WTC11 (cell line): ENCODE measurements at regions not wholly inside any gene's neighbourhood (a gene's known extent, or its start where the extent isn't known, plus 50 kb on each side); places are given as distances from the start of the nearest gene placed in this dataset.

Experiments
- ATAC-seq: fragments of 200-7000 bp; cut with Tn5 transposase; 2 replicates; pipeline ENCODE4 v1.10.0; 2021; ENCODE audit warnings: mild to moderate bottlenecking, moderate library complexity
- CTCF ChIA-PET: fragments of 300-600 bp; sonication (Branson Sonifier 250); formaldehyde crosslinking; loops from one replicate; lab custom pipeline; 2021; ENCODE audit warnings: antibody characterized with exemption; lab: Charles Lee
- POLR2A ChIA-PET: fragments of 350-600 bp; sonication (Branson Sonifier 250); formaldehyde crosslinking; loops from one replicate; lab custom pipeline; 2021; ENCODE audit warnings: antibody characterized with exemption; lab: Charles Lee
- DNase-seq: peaks from one replicate; pipeline ENCODE4 v3.0.0; 2021; ENCODE audit warnings: low spot score
- H3K27ac Mint-ChIP-seq: 2 replicates; pipeline ENCODE4 v1.8.0; 2021; ENCODE audit warnings: mixed read lengths
- H3K27me3 Mint-ChIP-seq: 2 replicates; pipeline ENCODE4 v1.8.0; 2021; ENCODE audit warnings: low read depth, mild to moderate bottlenecking, moderate library complexity, mixed read lengths
- H3K36me3 Mint-ChIP-seq: 2 replicates; pipeline ENCODE4 v1.8.0; 2021; ENCODE audit warnings: mixed read lengths
- H3K4me1 Mint-ChIP-seq: 2 replicates; pipeline ENCODE4 v1.8.0; 2022; ENCODE audit warnings: mixed read lengths
- H3K4me3 Mint-ChIP-seq: 2 replicates; pipeline ENCODE4 v1.8.0; 2021; ENCODE audit warnings: mild to moderate bottlenecking, moderate library complexity, mixed read lengths
- H3K9me3 Mint-ChIP-seq: 2 replicates; pipeline ENCODE4 v1.8.0; 2021; ENCODE audit warnings: mixed read lengths
- ERG ChIP-seq: fragments of 250-450 bp; sonication (Bioruptor Pico); IDR thresholded peaks from 2 replicates; pipeline ENCODE4 v1.8.0; 2021; ENCODE audit warnings: mild to moderate bottlenecking
- FOXP1 ChIP-seq: sonication (generic); formaldehyde crosslinking; IDR thresholded peaks from 2 replicates; pipeline ENCODE4 v1.8.0; 2022; ENCODE audit warnings: missing genetic modification reagents, mild to moderate bottlenecking, moderate library complexity, borderline replicate concordance
- PRRX2 ChIP-seq: fragments of 250-450 bp; sonication (Bioruptor Pico); IDR thresholded peaks from 2 replicates; pipeline ENCODE4 v1.8.0; 2021; ENCODE audit warnings: mild to moderate bottlenecking
- SOX15 ChIP-seq: fragments of 250-450 bp; sonication (Bioruptor Pico); IDR thresholded peaks from 2 replicates; pipeline ENCODE4 v1.9.0; 2021; ENCODE audit warnings: mild to moderate bottlenecking
- ZBTB43 ChIP-seq: sonication (generic); formaldehyde crosslinking; IDR thresholded peaks from 2 replicates; pipeline ENCODE4 v1.8.1; 2023; ENCODE audit warnings: mild to moderate bottlenecking, missing genetic modification reagents
- ZNF219 ChIP-seq: sonication (generic); formaldehyde crosslinking; IDR thresholded peaks from 2 replicates; pipeline ENCODE4 v1.8.0; 2023; ENCODE audit warnings: missing genetic modification reagents, mild to moderate bottlenecking, borderline replicate concordance
- ZNF396 ChIP-seq: fragments of 250-450 bp; sonication (Bioruptor Pico); IDR thresholded peaks from 2 replicates; pipeline ENCODE4 v1.8.0; 2021; ENCODE audit warnings: mild to moderate bottlenecking, moderate library complexity, borderline replicate concordance
- ZNF532 ChIP-seq: fragments of 250-450 bp; sonication (Bioruptor Pico); IDR thresholded peaks from 2 replicates; pipeline ENCODE4 v1.9.0; 2021; ENCODE audit warnings: mild to moderate bottlenecking, borderline replicate concordance
- ZSCAN18 ChIP-seq: fragments of 250-450 bp; sonication (Bioruptor Pico); IDR thresholded peaks from 2 replicates; pipeline ENCODE4 v2.1.2; 2022; ENCODE audit warnings: mild to moderate bottlenecking, moderate library complexity
- TF ChIP-seq, protein P1 (sequence below): sonication (generic); formaldehyde crosslinking; IDR thresholded peaks from 2 replicates; pipeline ENCODE4 v1.8.0; 2022; ENCODE audit warnings: mild to moderate bottlenecking, missing genetic modification reagents
- TF ChIP-seq, protein P2 (sequence below): sonication (generic); formaldehyde crosslinking; IDR thresholded peaks from 2 replicates; pipeline ENCODE4 v1.8.1; 2023; ENCODE audit warnings: mild to moderate bottlenecking, missing genetic modification reagents, moderate library complexity
- TF ChIP-seq, protein P3 (sequence below): sonication (generic); formaldehyde crosslinking; IDR thresholded peaks from 2 replicates; pipeline ENCODE4 v1.8.1; 2023; ENCODE audit warnings: mild to moderate bottlenecking, moderate library complexity, missing genetic modification reagents
- TF ChIP-seq, protein P4 (sequence below): sonication (generic); formaldehyde crosslinking; IDR thresholded peaks from 2 replicates; pipeline ENCODE4 v1.8.0; 2022; ENCODE audit warnings: missing genetic modification reagents

GRCh38 chr3:68676136-68676535 lies 256.2 kb downstream of the TAFA4 start:
- no peaks in the 10 kb centered on the region for H3K4me1 Mint-ChIP-seq
- H3K4me3 Mint-ChIP-seq: no peak overlapping the region
- no peaks in the 10 kb centered on the region for H3K9me3 Mint-ChIP-seq
- ATAC-seq (no peak), DNase-seq (no peak)
- POLR2A ChIA-PET: no interaction called here
- H3K27me3 Mint-ChIP-seq: no peaks in the 10 kb centered on the region
- no peak overlapping the region for H3K27ac Mint-ChIP-seq
- no peak for TF ChIP-seq ZSCAN18 (CRISPR knock-in tag)
- TF ChIP-seq ZBTB43: no peak
- TF ChIP-seq, protein P1, sequence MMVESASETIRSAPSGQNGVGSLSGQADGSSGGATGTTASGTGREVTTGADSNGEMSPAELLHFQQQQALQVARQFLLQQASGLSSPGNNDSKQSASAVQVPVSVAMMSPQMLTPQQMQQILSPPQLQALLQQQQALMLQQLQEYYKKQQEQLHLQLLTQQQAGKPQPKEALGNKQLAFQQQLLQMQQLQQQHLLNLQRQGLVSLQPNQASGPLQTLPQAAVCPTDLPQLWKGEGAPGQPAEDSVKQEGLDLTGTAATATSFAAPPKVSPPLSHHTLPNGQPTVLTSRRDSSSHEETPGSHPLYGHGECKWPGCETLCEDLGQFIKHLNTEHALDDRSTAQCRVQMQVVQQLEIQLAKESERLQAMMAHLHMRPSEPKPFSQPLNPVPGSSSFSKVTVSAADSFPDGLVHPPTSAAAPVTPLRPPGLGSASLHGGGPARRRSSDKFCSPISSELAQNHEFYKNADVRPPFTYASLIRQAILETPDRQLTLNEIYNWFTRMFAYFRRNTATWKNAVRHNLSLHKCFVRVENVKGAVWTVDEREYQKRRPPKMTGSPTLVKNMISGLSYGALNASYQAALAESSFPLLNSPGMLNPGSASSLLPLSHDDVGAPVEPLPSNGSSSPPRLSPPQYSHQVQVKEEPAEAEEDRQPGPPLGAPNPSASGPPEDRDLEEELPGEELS (CRISPR knock-in tag): no peak
- TF ChIP-seq ERG (CRISPR knock-in tag): no peak
- no peak for TF ChIP-seq PRRX2 (CRISPR knock-in tag)
- no peak for TF ChIP-seq FOXP1
- TF ChIP-seq ZNF219 (CRISPR knock-in tag): no peak
- TF ChIP-seq, protein P2, sequence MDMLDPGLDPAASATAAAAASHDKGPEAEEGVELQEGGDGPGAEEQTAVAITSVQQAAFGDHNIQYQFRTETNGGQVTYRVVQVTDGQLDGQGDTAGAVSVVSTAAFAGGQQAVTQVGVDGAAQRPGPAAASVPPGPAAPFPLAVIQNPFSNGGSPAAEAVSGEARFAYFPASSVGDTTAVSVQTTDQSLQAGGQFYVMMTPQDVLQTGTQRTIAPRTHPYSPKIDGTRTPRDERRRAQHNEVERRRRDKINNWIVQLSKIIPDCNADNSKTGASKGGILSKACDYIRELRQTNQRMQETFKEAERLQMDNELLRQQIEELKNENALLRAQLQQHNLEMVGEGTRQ (CRISPR knock-in tag): no peak
- no peak for TF ChIP-seq SOX15 (CRISPR knock-in tag)
- TF ChIP-seq, protein P3, sequence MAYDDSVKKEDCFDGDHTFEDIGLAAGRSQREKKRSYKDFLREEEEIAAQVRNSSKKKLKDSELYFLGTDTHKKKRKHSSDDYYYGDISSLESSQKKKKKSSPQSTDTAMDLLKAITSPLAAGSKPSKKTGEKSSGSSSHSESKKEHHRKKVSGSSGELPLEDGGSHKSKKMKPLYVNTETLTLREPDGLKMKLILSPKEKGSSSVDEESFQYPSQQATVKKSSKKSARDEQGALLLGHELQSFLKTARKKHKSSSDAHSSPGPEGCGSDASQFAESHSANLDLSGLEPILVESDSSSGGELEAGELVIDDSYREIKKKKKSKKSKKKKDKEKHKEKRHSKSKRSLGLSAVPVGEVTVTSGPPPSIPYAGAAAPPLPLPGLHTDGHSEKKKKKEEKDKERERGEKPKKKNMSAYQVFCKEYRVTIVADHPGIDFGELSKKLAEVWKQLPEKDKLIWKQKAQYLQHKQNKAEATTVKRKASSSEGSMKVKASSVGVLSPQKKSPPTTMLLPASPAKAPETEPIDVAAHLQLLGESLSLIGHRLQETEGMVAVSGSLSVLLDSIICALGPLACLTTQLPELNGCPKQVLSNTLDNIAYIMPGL: no peak
- TF ChIP-seq, protein P4, sequence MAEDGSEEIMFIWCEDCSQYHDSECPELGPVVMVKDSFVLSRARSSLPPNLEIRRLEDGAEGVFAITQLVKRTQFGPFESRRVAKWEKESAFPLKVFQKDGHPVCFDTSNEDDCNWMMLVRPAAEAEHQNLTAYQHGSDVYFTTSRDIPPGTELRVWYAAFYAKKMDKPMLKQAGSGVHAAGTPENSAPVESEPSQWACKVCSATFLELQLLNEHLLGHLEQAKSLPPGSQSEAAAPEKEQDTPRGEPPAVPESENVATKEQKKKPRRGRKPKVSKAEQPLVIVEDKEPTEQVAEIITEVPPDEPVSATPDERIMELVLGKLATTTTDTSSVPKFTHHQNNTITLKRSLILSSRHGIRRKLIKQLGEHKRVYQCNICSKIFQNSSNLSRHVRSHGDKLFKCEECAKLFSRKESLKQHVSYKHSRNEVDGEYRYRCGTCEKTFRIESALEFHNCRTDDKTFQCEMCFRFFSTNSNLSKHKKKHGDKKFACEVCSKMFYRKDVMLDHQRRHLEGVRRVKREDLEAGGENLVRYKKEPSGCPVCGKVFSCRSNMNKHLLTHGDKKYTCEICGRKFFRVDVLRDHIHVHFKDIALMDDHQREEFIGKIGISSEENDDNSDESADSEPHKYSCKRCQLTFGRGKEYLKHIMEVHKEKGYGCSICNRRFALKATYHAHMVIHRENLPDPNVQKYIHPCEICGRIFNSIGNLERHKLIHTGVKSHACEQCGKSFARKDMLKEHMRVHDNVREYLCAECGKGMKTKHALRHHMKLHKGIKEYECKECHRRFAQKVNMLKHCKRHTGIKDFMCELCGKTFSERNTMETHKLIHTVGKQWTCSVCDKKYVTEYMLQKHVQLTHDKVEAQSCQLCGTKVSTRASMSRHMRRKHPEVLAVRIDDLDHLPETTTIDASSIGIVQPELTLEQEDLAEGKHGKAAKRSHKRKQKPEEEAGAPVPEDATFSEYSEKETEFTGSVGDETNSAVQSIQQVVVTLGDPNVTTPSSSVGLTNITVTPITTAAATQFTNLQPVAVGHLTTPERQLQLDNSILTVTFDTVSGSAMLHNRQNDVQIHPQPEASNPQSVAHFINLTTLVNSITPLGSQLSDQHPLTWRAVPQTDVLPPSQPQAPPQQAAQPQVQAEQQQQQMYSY (CRISPR knock-in tag): no peak
- no peak for TF ChIP-seq ZNF396
- TF ChIP-seq ZNF532 (CRISPR knock-in tag): no peak
- TF ChIP-seq, all 79 proteins: peak for 0
- no peaks in the 10 kb centered on the region for H3K36me3 Mint-ChIP-seq
- CTCF ChIA-PET: no interaction called here
